ENCODE measurements at regions not wholly inside any gene's neighbourhood (a gene's known extent, or its start where the extent isn't known, plus 50 kb on each side); places are given as distances from the start of the nearest gene placed in this dataset.
A peak's percentile ranks its signal among the peaks of the same experiment; 100 is the strongest.

DNA sequence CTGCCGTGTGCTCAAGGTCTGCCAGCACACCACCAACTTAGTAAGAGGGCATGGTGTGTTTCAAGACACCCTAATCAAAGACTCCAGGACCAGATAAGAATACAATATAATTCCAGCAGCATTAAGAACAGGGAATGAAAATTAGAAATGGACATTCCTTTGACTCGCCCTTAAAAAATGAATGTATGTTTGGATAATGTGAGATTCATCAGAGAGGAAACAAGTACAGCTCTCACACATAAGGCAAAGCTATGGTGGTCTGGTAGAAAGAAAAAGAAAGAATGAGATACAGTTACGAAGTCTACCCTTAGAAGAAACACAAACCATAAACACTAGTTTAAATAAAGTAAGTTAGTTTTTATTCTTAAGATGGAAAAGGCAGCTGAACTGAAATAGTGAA lies 174.8 kb upstream of the ANK3 start:
- TF ChIP-seq, protein P1, sequence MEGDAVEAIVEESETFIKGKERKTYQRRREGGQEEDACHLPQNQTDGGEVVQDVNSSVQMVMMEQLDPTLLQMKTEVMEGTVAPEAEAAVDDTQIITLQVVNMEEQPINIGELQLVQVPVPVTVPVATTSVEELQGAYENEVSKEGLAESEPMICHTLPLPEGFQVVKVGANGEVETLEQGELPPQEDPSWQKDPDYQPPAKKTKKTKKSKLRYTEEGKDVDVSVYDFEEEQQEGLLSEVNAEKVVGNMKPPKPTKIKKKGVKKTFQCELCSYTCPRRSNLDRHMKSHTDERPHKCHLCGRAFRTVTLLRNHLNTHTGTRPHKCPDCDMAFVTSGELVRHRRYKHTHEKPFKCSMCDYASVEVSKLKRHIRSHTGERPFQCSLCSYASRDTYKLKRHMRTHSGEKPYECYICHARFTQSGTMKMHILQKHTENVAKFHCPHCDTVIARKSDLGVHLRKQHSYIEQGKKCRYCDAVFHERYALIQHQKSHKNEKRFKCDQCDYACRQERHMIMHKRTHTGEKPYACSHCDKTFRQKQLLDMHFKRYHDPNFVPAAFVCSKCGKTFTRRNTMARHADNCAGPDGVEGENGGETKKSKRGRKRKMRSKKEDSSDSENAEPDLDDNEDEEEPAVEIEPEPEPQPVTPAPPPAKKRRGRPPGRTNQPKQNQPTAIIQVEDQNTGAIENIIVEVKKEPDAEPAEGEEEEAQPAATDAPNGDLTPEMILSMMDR (IDR thresholded peaks at IDR 0.05), result no peak
- H3K9me3 Mint-ChIP-seq, result peaks cover 5 to 9% of the 10 kb centered on the region in 2 donors
- WGBS (ENCODE audit: insufficient coverage), result 100% methylated on average over 2 of the region's 3 CpGs
- DNase-seq (no peak), ATAC-seq (no peak)
- Histone ChIP-seq H3K4me3 (ENCODE audit: low read length) (no peak overlapping the region), H3K4me1 (ENCODE audit: control insufficient read depth, insufficient read depth, low read length) (no peaks in the 10 kb centered on the region), H3K27ac (ENCODE audit: low read length) (no peak overlapping the region), H3K36me3 (ENCODE audit: control insufficient read depth, insufficient read depth, low read length) (no peaks in the 10 kb centered on the region), H3K27me3 (ENCODE audit: control insufficient read depth, insufficient read depth, low read length) (no peaks in the 10 kb centered on the region), H3K9me3 (ENCODE audit: control insufficient read depth, insufficient read depth, low read length) (no peaks in the 10 kb centered on the region)
- intact Hi-C loops (cut with micrococcal nuclease), result no loop called here
- H3K27me3 Mint-ChIP-seq (ENCODE audit: low read depth in 2 of 2), result no peaks in the 10 kb centered on the region
- H3K4me3 Mint-ChIP-seq, result no peak overlapping the region
- no peaks in the 10 kb centered on the region for H3K4me1 Mint-ChIP-seq
- H3K36me3 Mint-ChIP-seq, result no peaks in the 10 kb centered on the region
- H3K27ac Mint-ChIP-seq, result no peak overlapping the region

DNA sequence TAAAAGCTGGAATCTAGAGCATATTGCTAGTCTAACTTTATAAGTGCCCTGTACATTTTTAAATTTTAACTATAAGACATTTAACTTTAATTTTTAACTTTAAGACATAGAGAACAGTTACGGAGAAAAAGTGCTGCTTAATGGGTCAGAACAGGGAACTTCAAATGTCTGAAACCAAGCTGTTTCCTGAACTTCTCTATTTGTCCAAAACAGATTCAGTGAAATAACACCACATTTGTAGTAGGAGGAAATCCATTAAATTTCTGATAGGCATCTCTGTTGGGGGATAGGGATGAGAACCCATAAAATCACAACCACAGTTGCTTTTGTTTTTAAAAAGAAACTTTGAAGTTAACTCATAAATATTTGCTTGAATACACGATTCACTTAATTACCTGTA lies 170.8 kb upstream of the ANK3 start:
- no peak overlapping the region for H3K4me3 ChIP-seq (ENCODE audit: low read length)
- Mint-ChIP-seq H3K4me1 (no peaks in the 10 kb centered on the region), H3K27me3 (ENCODE audit: low read depth in 2 of 2) (no peaks in the 10 kb centered on the region), H3K9me3 (peaks cover under 1 to 3% of the 10 kb centered on the region in 2 donors), H3K27ac (no peak overlapping the region), H3K36me3 (no peaks in the 10 kb centered on the region), H3K4me3 (no peak overlapping the region)
- no peak for DNase-seq
- H3K9me3 ChIP-seq (ENCODE audit: control insufficient read depth, insufficient read depth, low read length), result no peaks in the 10 kb centered on the region
- no peaks in the 10 kb centered on the region for H3K4me1 ChIP-seq (ENCODE audit: control insufficient read depth, insufficient read depth, low read length)
- WGBS (ENCODE audit: insufficient coverage), result no CpG with 5 or more reads among the region's 2 CpGs
- intact Hi-C loops (cut with micrococcal nuclease), result no loop called here
- H3K27me3 ChIP-seq (ENCODE audit: control insufficient read depth, insufficient read depth, low read length), result no peaks in the 10 kb centered on the region
- TF ChIP-seq, protein P1 (IDR thresholded peaks at IDR 0.05), result no peak
- no peaks in the 10 kb centered on the region for H3K36me3 ChIP-seq (ENCODE audit: control insufficient read depth, insufficient read depth, low read length)
- H3K27ac ChIP-seq (ENCODE audit: low read length), result no peak overlapping the region
- no peak for ATAC-seq

DNA sequence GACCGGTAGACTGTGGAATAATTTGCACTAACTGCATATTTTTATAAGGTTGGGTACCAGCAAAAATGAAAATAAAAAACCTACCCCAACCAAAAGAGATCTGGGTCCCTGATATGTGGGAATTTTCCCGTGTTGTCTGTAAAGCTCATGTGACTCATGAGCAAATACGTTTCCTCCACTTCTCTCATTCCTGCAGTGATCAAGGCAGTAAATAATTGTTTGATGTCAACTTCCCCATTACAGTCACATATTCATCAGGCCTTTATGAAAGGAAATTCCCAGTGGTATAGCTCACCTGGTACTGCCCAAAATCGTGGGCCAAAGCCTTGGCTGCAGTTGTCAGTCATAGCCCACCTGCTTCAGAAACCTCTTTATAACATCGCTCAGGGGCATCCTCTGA lies 166.0 kb upstream of the ANK3 start:
- intact Hi-C loops (cut with micrococcal nuclease), result no loop called here
- WGBS (ENCODE audit: insufficient coverage), result 49% methylated on average over 4 of the region's 5 CpGs

DNA sequence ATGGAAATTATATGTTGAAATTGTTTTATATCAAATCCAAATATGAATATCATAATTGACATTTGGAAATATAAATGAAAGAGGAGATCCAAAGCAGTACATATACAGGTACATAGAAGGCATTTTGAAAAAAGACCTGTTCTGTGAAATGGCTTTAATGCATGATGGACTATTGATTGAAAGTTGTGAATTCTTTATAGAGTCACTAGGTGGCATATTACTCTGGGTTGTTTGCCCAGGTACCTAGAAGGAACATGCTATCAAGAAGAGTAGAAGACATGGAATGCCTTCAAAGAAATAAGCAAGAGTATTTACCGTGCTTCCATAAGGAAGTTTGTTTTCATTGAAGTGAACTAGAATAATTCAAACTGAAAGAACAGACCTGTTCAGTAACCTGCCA lies 160.0 kb upstream of the ANK3 start:
- no peaks in the 10 kb centered on the region for H3K36me3 Mint-ChIP-seq
- no peaks in the 10 kb centered on the region for H3K9me3 ChIP-seq (ENCODE audit: control insufficient read depth, insufficient read depth, low read length)
- H3K27ac Mint-ChIP-seq, result no peak overlapping the region
- H3K9me3 Mint-ChIP-seq, result no peaks in the 10 kb centered on the region
- H3K4me1 Mint-ChIP-seq, result no peaks in the 10 kb centered on the region
- H3K27me3 Mint-ChIP-seq (ENCODE audit: low read depth in 2 of 2), result no peaks in the 10 kb centered on the region
- no peak overlapping the region for H3K4me3 ChIP-seq (ENCODE audit: low read length)
- no peak overlapping the region for H3K27ac ChIP-seq (ENCODE audit: low read length)
- H3K4me3 Mint-ChIP-seq, result no peak overlapping the region
- no peak for ATAC-seq
- WGBS (ENCODE audit: insufficient coverage), result 11% methylated on average over 1 of the region's 1 CpG
- intact Hi-C loops (cut with micrococcal nuclease), result no loop called here
- TF ChIP-seq, protein P1 (IDR thresholded peaks at IDR 0.05), result no peak
- H3K4me1 ChIP-seq (ENCODE audit: control insufficient read depth, insufficient read depth, low read length), result no peaks in the 10 kb centered on the region
- peak in 1 of 2 donors; percentile 28 for DNase-seq
- H3K36me3 ChIP-seq (ENCODE audit: control insufficient read depth, insufficient read depth, low read length), result no peaks in the 10 kb centered on the region
- no peaks in the 10 kb centered on the region for H3K27me3 ChIP-seq (ENCODE audit: control insufficient read depth, insufficient read depth, low read length)

More for the DNA sequence above, 166.0 kb upstream of the ANK3 start:
- ATAC-seq (no peak), DNase-seq (no peak)
- Histone ChIP-seq H3K4me1 (ENCODE audit: control insufficient read depth, insufficient read depth, low read length) (no peaks in the 10 kb centered on the region), H3K9me3 (ENCODE audit: control insufficient read depth, insufficient read depth, low read length) (no peaks in the 10 kb centered on the region), H3K27ac (ENCODE audit: low read length) (no peak overlapping the region), H3K27me3 (ENCODE audit: control insufficient read depth, insufficient read depth, low read length) (no peaks in the 10 kb centered on the region), H3K36me3 (ENCODE audit: control insufficient read depth, insufficient read depth, low read length) (no peaks in the 10 kb centered on the region), H3K4me3 (ENCODE audit: low read length) (no peak overlapping the region)
- no peaks in the 10 kb centered on the region for H3K4me1 Mint-ChIP-seq
- TF ChIP-seq, protein P1 (IDR thresholded peaks at IDR 0.05), result no peak
- peaks cover 0 to 3% of the 10 kb centered on the region in 2 donors for H3K9me3 Mint-ChIP-seq
- no peaks in the 10 kb centered on the region for H3K36me3 Mint-ChIP-seq
- no peak overlapping the region for H3K4me3 Mint-ChIP-seq
- H3K27me3 Mint-ChIP-seq (ENCODE audit: low read depth in 2 of 2), result no peaks in the 10 kb centered on the region
- H3K27ac Mint-ChIP-seq, result no peak overlapping the region

All from natural killer cell (primary cell).